GM06990 (cell line): ENCODE measurements at regions not wholly inside any gene's neighbourhood (a gene's known extent, or its start where the extent isn't known, plus 50 kb on each side); places are given as distances from the start of the nearest gene placed in this dataset.

Experiments used
- DNase-seq: peaks from one replicate; pipeline ENCODE4 v3.0.0-alpha.2; 2011; ENCODE audit not compliant: insufficient read length; ENCODE audit errors: extremely low read depth
- H3K27me3 ChIP-seq: replicated peaks from 2 replicates; pipeline ENCODE4 v1.6.0; 2011; ENCODE audit warnings: low read length; ENCODE audit not compliant: control insufficient read depth, insufficient read depth
- H3K36me3 ChIP-seq: 2 replicates; pipeline ENCODE4 v1.5.1; 2011; ENCODE audit warnings: low read length; ENCODE audit not compliant: control insufficient read depth, insufficient read depth
- H3K4me3 ChIP-seq: replicated peaks from 2 replicates; pipeline ENCODE4 v1.5.1; 2011; ENCODE audit warnings: low read depth, mild to moderate bottlenecking, control low read depth, low read length
- TF ChIP-seq, protein P1 (sequence below): IDR thresholded peaks from 2 replicates; pipeline ENCODE4 v1.5.1; 2011; ENCODE audit warnings: low read length, control low read depth, mild to moderate bottlenecking, inconsistent platforms; ENCODE audit not compliant: insufficient read depth, poor library complexity, severe bottlenecking

DNA sequence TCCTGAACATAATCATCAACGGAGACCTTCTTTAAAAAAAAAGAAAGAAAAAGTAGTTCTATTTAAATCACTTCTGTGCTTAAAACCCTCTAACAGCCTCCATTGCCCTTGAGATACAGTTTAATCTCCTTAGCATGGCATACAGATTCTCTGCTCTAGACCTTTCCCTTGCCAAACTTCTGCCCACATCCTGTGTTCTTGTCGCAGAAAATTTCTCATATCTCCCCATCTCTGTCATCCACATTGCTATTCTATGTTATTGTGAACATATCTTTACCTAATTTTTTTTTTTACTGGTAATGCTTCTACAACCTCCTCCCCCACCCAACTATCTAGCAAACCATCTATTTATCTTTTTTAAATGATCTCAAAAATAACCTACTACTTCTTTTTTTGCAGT lies 135.7 kb upstream of the PROX1 start:
- TF ChIP-seq, protein P1, sequence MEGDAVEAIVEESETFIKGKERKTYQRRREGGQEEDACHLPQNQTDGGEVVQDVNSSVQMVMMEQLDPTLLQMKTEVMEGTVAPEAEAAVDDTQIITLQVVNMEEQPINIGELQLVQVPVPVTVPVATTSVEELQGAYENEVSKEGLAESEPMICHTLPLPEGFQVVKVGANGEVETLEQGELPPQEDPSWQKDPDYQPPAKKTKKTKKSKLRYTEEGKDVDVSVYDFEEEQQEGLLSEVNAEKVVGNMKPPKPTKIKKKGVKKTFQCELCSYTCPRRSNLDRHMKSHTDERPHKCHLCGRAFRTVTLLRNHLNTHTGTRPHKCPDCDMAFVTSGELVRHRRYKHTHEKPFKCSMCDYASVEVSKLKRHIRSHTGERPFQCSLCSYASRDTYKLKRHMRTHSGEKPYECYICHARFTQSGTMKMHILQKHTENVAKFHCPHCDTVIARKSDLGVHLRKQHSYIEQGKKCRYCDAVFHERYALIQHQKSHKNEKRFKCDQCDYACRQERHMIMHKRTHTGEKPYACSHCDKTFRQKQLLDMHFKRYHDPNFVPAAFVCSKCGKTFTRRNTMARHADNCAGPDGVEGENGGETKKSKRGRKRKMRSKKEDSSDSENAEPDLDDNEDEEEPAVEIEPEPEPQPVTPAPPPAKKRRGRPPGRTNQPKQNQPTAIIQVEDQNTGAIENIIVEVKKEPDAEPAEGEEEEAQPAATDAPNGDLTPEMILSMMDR, result no peak
- no peak for DNase-seq
- no peak overlapping the region for H3K4me3 ChIP-seq
- H3K27me3 ChIP-seq, result no peaks in the 10 kb centered on the region; the same call in none of the 2 replicates
- H3K36me3 ChIP-seq, result no peaks in the 10 kb centered on the region

DNA sequence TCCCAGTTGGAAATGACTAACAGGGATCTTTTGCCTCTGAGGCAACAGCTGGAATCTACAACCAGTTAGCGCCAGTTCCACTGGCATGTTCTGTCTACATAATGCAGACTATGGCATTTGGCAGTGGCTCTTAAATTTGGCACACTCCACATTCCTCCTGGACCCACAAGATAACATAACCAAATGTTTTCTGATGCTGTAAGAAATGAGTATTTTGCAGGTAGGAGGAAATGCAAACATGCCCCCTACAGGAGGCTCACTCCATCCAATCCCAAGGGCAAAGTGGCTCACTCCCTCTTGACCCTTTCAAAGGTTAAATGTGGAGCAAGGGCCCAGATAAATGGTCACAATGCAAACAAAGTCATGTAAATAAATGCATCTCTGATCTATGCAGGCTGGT lies 129.2 kb upstream of the PROX1 start:
- no peak for DNase-seq
- Histone ChIP-seq H3K27me3 (no peaks in the 10 kb centered on the region; the same call in 1 of the 2 replicates), H3K36me3 (no peaks in the 10 kb centered on the region), H3K4me3 (no peak overlapping the region)
- TF ChIP-seq, protein P1, result no peak

DNA sequence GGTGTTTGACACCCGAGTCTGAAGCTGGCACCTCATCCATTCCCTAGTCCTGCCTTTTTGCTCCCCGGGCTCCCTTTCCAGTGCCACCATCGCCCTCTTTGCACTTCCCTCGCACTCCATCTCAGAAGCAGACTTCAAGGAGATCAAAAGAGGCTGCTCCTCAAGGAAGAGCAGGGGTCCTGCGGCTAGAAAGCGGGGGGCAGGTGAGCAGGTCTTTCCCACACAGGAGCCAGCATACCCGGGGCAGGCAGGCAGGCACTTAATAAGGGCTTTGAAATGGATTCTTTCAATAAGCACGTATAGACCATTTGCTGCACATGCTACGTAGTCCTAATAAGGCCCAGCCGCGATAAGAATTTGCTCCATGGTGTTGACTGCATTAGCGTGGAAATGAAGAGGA lies 125.9 kb upstream of the PROX1 start:
- no peaks in the 10 kb centered on the region for H3K36me3 ChIP-seq
- H3K27me3 ChIP-seq, result no peaks in the 10 kb centered on the region; the same call in 1 of the 2 replicates
- H3K4me3 ChIP-seq, result no peak overlapping the region
- DNase-seq, result no peak
- TF ChIP-seq, protein P1, result no peak

DNA sequence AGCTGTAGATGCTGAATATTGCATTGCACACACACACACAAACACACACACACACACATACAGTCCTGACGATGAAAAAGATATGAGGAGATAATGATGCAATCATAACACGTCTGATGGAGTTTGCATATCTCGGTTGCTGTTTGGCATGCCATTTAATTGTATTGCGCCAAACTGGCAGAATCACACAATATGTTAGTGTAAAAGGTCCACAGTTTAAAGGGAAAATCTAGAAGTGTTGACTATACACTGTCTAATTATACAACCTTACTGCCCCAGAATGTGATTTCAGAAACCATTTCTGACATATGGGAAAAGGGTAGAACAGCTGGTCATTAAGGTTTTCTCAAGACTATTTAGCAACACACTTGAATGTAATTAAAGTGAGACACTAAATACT lies 123.7 kb upstream of the PROX1 start:
- DNase-seq, result no peak
- Histone ChIP-seq H3K4me3 (no peak overlapping the region), H3K36me3 (no peaks in the 10 kb centered on the region), H3K27me3 (no peaks in the 10 kb centered on the region; the same call in 1 of the 2 replicates)
- TF ChIP-seq, protein P1, result no peak

DNA sequence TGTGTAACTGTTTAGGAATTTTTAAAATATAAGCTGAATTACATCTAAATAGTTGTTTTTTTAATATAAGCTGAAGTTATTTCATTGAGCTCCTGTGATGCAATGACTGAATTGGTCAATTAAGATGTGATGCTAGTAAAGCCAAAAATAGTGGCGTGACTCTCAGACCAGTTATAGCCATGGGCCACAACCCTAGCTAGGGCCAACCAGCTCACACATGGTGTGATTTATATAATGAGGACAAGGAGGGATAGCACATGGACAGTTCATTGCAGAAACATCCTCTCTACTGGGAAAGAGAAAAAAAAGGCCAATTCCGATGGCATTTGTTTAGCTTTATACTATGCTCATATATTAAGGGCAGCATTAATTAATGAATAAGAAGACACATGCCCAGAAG lies 119.3 kb upstream of the PROX1 start:
- H3K27me3 ChIP-seq, result no peaks in the 10 kb centered on the region; the same call in 1 of the 2 replicates
- H3K36me3 ChIP-seq, result no peaks in the 10 kb centered on the region
- no peak overlapping the region for H3K4me3 ChIP-seq
- TF ChIP-seq, protein P1, result no peak
- DNase-seq, result no peak

DNA sequence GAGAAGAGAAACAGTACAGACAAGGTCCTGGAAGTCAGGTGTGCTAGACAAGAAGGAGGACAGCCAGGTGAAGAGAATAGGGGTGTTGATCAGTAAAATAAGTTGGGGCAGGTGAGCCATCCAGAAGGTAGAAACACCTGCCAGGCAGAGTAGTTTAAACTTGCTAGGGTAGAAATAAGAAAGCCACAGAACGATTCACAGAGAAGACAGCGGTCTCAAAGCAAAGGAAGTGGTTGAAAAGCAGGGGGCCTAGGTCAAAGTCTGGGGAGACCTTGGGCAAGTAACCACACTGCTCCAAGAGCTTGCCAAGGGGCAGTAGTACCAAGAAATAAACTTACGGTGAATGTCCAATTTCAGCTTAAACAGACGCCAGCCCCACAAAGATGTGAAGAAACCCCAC lies 116.6 kb upstream of the PROX1 start:
- TF ChIP-seq, protein P1, result no peak
- H3K27me3 ChIP-seq, result no peaks in the 10 kb centered on the region; the same call in 1 of the 2 replicates
- DNase-seq, result no peak
- no peaks in the 10 kb centered on the region for H3K36me3 ChIP-seq
- no peak overlapping the region for H3K4me3 ChIP-seq
